Neural crest cell (in vitro differentiated cells): ENCODE measurements at regions not wholly inside any gene's neighbourhood (a gene's known extent, or its start where the extent isn't known, plus 50 kb on each side); places are given as distances from the start of the nearest gene placed in this dataset.
A peak's percentile ranks its signal among the peaks of the same experiment; 100 is the strongest.
"Not testable (repeated sequence)": the region's sequence is repeated elsewhere in the genome, so short reads cannot be mapped to it uniquely, and the experiment has no call there.

Source experiments
- DNase-seq: peaks from one replicate; pipeline ENCODE4 v3.0.0; 2021; ENCODE audit warnings: low read depth, mixed read lengths, low spot score
- H3K27ac Mint-ChIP-seq: one replicate; pipeline ENCODE4 v1.8.0; 2021; ENCODE audit warnings: mild to moderate bottlenecking, mixed read lengths; ENCODE audit not compliant: unreplicated experiment
- H3K27me3 Mint-ChIP-seq: 2 replicates; pipeline ENCODE4 v1.8.0; 2021; ENCODE audit warnings: low read depth, mild to moderate bottlenecking, mixed read lengths
- H3K36me3 Mint-ChIP-seq: 2 replicates; pipeline ENCODE4 v1.8.0; 2021; ENCODE audit warnings: low read depth, mild to moderate bottlenecking, mixed read lengths
- H3K4me1 Mint-ChIP-seq: 2 replicates; pipeline ENCODE4 v1.8.0; 2021; ENCODE audit warnings: mixed read lengths
- H3K4me3 Mint-ChIP-seq: one replicate; pipeline ENCODE4 v1.8.0; 2021; ENCODE audit warnings: mild to moderate bottlenecking, mixed read lengths
- H3K9me3 Mint-ChIP-seq: 2 replicates; pipeline ENCODE4 v1.8.0; 2021; ENCODE audit warnings: mixed read lengths
- TF ChIP-seq, protein P1 (sequence below): fragments of 200-600 bp; sonication (generic); conservative IDR thresholded peaks from 2 replicates; pipeline ENCODE4 v1.5.0; 2021; ENCODE audit warnings: antibody characterized with exemption, mild to moderate bottlenecking

DNA sequence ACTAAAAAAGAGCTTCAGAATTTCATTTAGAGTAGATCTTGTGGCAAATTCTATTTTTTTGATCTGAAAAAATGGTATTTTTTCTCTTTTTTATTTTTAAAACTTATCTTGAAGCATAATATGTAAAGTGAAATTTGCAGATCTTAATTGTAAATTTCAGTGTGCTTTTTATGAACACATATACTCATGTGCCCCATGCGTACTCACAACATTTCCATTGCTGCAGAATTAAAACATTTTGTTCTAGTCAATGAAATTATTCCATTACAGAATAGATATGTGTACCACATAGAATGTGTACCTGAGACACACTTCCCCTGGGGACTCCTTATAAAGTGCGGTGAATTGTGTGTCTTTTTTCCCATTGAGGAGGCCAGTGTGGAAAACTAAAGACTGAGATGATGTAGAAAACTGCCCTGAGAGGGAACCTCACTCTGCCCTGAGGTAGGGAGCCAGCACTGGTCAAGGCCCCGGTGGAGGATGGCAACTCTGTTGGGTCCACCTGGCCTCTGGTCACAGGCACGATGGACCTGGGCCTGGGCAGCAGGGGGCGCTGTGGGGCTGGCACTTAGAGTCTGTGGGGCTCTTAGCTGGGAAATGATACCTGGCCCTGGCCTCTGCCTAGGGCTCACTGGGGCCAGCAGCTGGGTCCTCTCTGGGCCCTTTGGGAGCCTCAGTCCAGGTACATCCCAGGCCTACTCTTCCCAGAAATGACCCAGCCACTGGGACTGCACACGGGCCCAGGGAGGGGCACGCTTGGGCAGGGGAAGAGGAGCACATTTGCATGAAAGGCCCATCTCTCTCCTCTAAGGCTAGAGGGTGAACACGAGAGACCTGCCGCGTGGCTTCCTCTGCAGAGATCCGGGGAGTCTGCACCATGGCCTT is 77.9 kb upstream of the TOP3B start:
- H3K27ac Mint-ChIP-seq, result peak overlapping the region; percentile 85
- DNase-seq, result peak; percentile 57
- no peaks in the 10 kb centered on the region for H3K9me3 Mint-ChIP-seq
- peaks cover 35% of the 10 kb centered on the region for H3K4me1 Mint-ChIP-seq
- TF ChIP-seq, protein P1, sequence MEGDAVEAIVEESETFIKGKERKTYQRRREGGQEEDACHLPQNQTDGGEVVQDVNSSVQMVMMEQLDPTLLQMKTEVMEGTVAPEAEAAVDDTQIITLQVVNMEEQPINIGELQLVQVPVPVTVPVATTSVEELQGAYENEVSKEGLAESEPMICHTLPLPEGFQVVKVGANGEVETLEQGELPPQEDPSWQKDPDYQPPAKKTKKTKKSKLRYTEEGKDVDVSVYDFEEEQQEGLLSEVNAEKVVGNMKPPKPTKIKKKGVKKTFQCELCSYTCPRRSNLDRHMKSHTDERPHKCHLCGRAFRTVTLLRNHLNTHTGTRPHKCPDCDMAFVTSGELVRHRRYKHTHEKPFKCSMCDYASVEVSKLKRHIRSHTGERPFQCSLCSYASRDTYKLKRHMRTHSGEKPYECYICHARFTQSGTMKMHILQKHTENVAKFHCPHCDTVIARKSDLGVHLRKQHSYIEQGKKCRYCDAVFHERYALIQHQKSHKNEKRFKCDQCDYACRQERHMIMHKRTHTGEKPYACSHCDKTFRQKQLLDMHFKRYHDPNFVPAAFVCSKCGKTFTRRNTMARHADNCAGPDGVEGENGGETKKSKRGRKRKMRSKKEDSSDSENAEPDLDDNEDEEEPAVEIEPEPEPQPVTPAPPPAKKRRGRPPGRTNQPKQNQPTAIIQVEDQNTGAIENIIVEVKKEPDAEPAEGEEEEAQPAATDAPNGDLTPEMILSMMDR, result peak; percentile 70
- H3K27me3 Mint-ChIP-seq, result peaks cover 41% of the 10 kb centered on the region
- H3K4me3 Mint-ChIP-seq, result no peak overlapping the region
- no peaks in the 10 kb centered on the region for H3K36me3 Mint-ChIP-seq

DNA sequence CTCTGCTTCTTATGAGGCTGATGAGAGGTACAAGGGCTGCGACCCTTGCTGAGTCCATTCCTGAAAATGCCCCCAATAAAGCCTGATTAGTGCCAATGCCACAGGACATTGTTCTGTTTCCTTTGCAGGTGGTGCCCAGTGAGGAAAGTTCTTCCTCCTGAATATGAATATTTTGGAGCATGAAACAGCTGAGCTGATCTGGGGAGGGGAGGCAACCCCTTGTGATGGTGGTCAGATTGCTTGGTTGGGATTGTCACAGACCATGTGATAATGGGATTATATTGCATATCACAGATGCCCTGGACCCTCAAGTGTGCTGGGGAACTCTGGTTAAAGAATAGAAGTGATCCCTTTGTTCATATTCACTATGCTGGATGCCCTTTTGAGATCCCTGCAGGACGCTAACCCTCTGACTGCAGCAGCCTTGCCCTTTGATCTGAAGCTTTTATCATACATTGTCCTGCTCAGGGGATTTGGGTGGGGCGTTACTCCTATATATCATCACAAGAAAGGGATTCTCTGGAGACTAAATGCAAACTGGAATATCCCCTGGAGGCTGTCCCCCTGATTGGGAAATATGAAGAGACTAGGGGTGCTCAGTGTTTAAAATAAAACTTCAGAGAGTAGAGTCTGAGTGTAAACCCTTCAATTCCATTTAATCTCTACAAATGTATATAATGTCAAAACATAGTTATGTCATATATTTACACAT is 76.9 kb upstream of the TOP3B start:
- no peak overlapping the region for H3K4me3 Mint-ChIP-seq
- no peaks in the 10 kb centered on the region for H3K36me3 Mint-ChIP-seq

GRCh38 chr22:22058633-22059290 is 76.2 kb upstream of the TOP3B start:
- peaks cover 35% of the 10 kb centered on the region for H3K4me1 Mint-ChIP-seq

More for the DNA sequence above, 76.9 kb upstream of the TOP3B start:
- peaks cover 35% of the 10 kb centered on the region for H3K4me1 Mint-ChIP-seq
- H3K9me3 Mint-ChIP-seq, result no peaks in the 10 kb centered on the region
- no peak for DNase-seq
- peaks cover 41% of the 10 kb centered on the region for H3K27me3 Mint-ChIP-seq
- TF ChIP-seq, protein P1, result no peak
- no peak overlapping the region for H3K27ac Mint-ChIP-seq

GRCh38 chr22:22057617-22058378 is 75.2 kb upstream of the TOP3B start:
- peaks cover 35% of the 10 kb centered on the region for H3K4me1 Mint-ChIP-seq
- H3K4me3 Mint-ChIP-seq, result no peak overlapping the region
- H3K27me3 Mint-ChIP-seq, result peaks cover 49% of the 10 kb centered on the region
- no peak overlapping the region for H3K27ac Mint-ChIP-seq
- no peak for DNase-seq
- TF ChIP-seq, protein P1, result no peak
- H3K9me3 Mint-ChIP-seq, result peaks cover 4% of the 10 kb centered on the region
- H3K36me3 Mint-ChIP-seq, result no peaks in the 10 kb centered on the region

More at GRCh38 chr22:22058633-22059290, 76.2 kb upstream of the TOP3B start:
- no peak for DNase-seq
- Mint-ChIP-seq H3K4me3 (no peak overlapping the region), H3K27ac (no peak overlapping the region), H3K9me3 (no peaks in the 10 kb centered on the region), H3K27me3 (peaks cover 46% of the 10 kb centered on the region), H3K36me3 (no peaks in the 10 kb centered on the region)
- TF ChIP-seq, protein P1, result no peak

- H3K4me3 Mint-ChIP-seq, H3K9me3 Mint-ChIP-seq, DNase-seq, H3K27ac Mint-ChIP-seq, H3K36me3 Mint-ChIP-seq: not testable (repeated sequence)
- Mint-ChIP-seq H3K4me1 (peaks cover 35% of the 10 kb centered on the region), H3K27me3 (peaks cover 55% of the 10 kb centered on the region)
Measured at GRCh38 chr22:22056809-22057594, 74.4 kb upstream of the TOP3B start.

DNA sequence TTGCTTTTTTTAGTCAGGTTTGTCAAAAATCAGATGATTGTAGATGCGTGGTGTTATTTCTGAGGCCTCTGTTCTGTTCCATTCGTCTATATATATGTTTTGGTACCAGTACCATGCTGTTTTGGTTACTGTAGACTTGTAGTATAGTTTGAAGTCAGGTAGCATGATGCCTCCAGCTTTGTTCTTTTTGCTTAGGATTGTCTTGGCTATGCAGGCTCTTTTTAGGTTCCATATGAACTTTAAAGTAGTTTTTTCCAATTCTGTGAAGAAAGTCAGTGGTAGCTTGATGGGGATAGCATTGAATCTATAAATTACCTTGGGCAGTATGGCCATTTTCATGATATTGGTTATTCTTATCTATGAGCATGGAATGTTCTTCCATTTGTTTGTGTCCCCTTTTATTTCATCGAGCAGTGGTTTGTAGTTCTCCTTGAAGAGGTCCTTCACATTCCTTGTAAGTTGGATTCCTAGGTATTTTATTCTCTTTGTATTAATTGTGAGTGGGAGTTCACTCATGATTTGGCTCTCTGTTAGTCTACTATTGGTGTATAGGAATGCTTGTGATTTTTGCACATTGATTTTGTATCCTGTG is 70.1 kb upstream of the TOP3B start:
- H3K27ac Mint-ChIP-seq, H3K36me3 Mint-ChIP-seq, DNase-seq, H3K4me1 Mint-ChIP-seq, H3K4me3 Mint-ChIP-seq, H3K9me3 Mint-ChIP-seq: not testable (repeated sequence)
- H3K27me3 Mint-ChIP-seq, result peaks cover 57% of the 10 kb centered on the region

GRCh38 chr22:22051032-22051431 is 68.4 kb upstream of the TOP3B start:
- H3K36me3 Mint-ChIP-seq, H3K9me3 Mint-ChIP-seq, H3K27ac Mint-ChIP-seq, H3K4me3 Mint-ChIP-seq, DNase-seq, H3K4me1 Mint-ChIP-seq: not testable (repeated sequence)
- peaks cover 70% of the 10 kb centered on the region for H3K27me3 Mint-ChIP-seq
